Fibroblast of mammary gland (primary cell): ENCODE measurements at regions not wholly inside any gene's neighbourhood (a gene's known extent, or its start where the extent isn't known, plus 50 kb on each side); places are given as distances from the start of the nearest gene placed in this dataset.

ENCODE experiments used
- DNase-seq: peaks from one replicate; pipeline ENCODE4 v3.0.0-alpha.2; 2010; ENCODE audit warnings: low read depth
- H3K4me3 ChIP-seq: 2 replicates; pipeline ENCODE4 v1.5.1; 2011; ENCODE audit warnings: low read depth, mild to moderate bottlenecking, low read length, moderate library complexity; ENCODE audit not compliant: control insufficient read depth
- TF ChIP-seq, protein P1 (sequence below): conservative IDR thresholded peaks from 2 replicates; pipeline ENCODE4 v1.5.1; 2011; ENCODE audit warnings: low read depth, low read length, inconsistent platforms; ENCODE audit not compliant: control insufficient read depth, insufficient read depth

DNA sequence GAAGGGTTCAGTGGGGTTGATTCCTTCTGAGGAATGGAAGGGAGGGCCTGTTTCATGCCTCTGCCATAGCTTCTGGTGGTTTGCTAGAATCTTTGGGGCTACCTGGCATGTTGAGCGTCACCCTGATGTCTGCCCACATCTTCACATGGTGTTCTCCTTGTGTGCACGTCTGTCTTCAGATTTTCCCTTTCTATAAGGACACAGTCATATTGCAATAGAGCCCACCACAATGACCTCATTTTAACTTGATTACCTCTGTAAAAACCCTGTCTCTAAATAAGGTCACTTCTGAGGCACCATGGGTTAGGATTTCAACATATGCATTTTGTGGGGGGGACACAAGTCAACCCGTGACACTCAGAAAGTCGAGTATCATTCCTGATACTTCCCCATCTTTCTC lies 257.9 kb downstream of the COG6 start:
- TF ChIP-seq, protein P1, sequence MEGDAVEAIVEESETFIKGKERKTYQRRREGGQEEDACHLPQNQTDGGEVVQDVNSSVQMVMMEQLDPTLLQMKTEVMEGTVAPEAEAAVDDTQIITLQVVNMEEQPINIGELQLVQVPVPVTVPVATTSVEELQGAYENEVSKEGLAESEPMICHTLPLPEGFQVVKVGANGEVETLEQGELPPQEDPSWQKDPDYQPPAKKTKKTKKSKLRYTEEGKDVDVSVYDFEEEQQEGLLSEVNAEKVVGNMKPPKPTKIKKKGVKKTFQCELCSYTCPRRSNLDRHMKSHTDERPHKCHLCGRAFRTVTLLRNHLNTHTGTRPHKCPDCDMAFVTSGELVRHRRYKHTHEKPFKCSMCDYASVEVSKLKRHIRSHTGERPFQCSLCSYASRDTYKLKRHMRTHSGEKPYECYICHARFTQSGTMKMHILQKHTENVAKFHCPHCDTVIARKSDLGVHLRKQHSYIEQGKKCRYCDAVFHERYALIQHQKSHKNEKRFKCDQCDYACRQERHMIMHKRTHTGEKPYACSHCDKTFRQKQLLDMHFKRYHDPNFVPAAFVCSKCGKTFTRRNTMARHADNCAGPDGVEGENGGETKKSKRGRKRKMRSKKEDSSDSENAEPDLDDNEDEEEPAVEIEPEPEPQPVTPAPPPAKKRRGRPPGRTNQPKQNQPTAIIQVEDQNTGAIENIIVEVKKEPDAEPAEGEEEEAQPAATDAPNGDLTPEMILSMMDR = no peak
- H3K4me3 ChIP-seq = no peak overlapping the region
- DNase-seq = no peak

- TF ChIP-seq, protein P1 = no peak
- H3K4me3 ChIP-seq = no peak overlapping the region
- DNase-seq = peak; percentile 86
These were observed 258.5 kb downstream of the COG6 start for GRCh38 chr13:39913928-39914327.

GRCh38 chr13:39915418-39915817 lies 260.0 kb downstream of the COG6 start:
- DNase-seq = peak; percentile 71
- H3K4me3 ChIP-seq = no peak overlapping the region
- TF ChIP-seq, protein P1 = no peak

DNA sequence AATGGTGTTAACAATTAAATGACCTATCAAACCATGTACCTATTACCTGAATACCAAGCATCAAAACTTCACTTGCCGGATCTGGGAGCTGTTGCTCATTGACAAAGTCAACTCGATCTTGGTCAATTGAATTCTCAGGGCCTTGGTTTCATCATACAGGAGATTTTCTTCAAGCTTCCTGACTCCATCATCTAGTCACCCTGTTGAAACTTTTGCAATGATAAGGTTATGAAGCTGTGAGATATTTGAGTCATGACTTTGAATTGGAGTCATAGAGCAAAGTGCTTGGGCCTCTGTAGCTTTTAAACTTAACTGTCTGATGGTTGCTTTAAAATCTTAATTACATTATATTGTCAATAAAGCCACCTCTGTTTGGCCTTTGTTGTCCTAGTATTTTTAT lies 260.9 kb downstream of the COG6 start:
- no peak overlapping the region for H3K4me3 ChIP-seq
- DNase-seq = peak; percentile 67
- TF ChIP-seq, protein P1 = no peak

DNA sequence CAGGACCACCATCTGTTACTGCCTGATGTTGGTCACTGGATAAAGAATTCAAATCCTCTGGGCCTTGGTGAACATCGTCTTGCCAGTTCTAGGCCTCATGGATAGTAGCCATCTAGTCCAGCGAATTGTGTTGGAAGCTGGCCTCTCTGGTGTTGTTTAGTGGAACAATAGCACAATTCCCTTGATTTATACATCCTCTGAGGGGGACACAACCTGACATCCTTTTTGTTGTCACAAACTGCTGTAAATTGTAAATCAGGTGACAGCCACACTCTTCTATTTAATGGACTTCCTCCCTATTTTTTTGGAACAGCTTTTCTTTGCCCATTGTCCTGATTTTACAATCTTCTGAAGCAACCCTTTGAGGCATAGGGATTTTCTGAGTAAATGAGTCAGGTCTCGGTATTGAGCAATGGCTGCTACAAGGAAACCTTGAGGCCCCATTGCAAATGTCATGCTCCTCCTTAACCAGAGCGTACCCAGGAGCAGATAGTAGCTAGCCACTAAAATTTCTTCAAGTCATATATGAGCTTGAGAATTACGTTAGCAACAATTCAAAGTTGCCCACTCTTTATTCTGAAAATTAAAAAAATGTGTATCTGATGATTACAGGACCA lies 263.3 kb downstream of the COG6 start:
- peak; percentile 55 for DNase-seq
- H3K4me3 ChIP-seq = no peak overlapping the region
- TF ChIP-seq, protein P1 = no peak

- no peak overlapping the region for H3K4me3 ChIP-seq
- TF ChIP-seq, protein P1 = no peak
These were observed 265.2 kb downstream of the COG6 start for GRCh38 chr13:39920613-39921012.

DNA sequence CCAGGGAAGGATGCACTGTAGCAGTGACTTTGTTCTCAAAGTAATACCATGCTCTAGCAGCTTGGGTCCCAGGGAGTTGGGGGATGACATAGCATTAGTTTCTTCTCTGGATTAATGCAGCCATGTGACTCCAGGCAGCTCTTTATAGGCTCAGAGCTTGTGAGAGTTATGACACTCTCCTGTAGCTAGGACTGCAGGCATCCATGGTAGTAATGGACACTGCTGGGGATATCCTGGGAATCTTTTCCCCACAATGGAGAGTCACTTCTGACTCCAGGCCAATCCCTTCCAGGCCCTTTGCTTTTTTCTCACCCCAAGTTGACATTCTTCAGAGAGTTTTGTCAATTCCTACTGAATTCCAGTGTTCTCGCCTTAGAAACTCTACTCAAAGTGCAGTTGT lies 270.9 kb downstream of the COG6 start:
- TF ChIP-seq, protein P1 = no peak
- H3K4me3 ChIP-seq = no peak overlapping the region
- no peak for DNase-seq

More at GRCh38 chr13:39920613-39921012, 265.2 kb downstream of the COG6 start:
- DNase-seq = no peak
